Panc1 (cell line): ENCODE measurements at regions not wholly inside any gene's neighbourhood (a gene's known extent, or its start where the extent isn't known, plus 50 kb on each side); places are given as distances from the start of the nearest gene placed in this dataset.

Source experiments
- ATAC-seq: fragments of 200-7000 bp; cut with Tn5 transposase; 2 replicates; pipeline ENCODE4 v1.9.1; 2020; ENCODE audit warnings: mild to moderate bottlenecking, moderate library complexity
- BruUV-seq: library from RNA; stranded (reverse); fragments of 400-500 nt; replicated peaks from 2 replicates; lab custom pipeline; 2021; lab: Mats Ljungman, UMichigan
- CTCF ChIA-PET: fragments of 300-600 bp; sonication (Branson Sonifier 250); formaldehyde crosslinking; loops from one replicate; lab custom pipeline; 2022; ENCODE audit warnings: antibody characterized with exemption; lab: Charles Lee
- POLR2A ChIA-PET: fragments of 300-600 bp; sonication (Branson Sonifier 250); formaldehyde crosslinking; loops from one replicate; lab custom pipeline; 2022; ENCODE audit warnings: antibody characterized with exemption; lab: Charles Lee
- DNase-seq: peaks from one replicate; pipeline ENCODE4 v3.0.0-alpha.2; 2010; ENCODE audit warnings: low read depth, low spot score
- H3K27ac ChIP-seq: 2 replicates; pipeline ENCODE4 v1.5.1; 2011; ENCODE audit warnings: mild to moderate bottlenecking, low read length, inconsistent platforms
- H3K27me3 ChIP-seq: fragments of 200-500 bp; sonication (Bioruptor generic); 2 replicates; pipeline ENCODE4 v1.6.0; 2014; ENCODE audit warnings: low read length, inconsistent platforms; ENCODE audit not compliant: control insufficient read depth, insufficient read depth
- H3K36me3 ChIP-seq: fragments of 200-500 bp; sonication (Bioruptor generic); 2 replicates; pipeline ENCODE4 v1.5.1; 2014; ENCODE audit warnings: inconsistent platforms, mild to moderate bottlenecking, low read length, moderate library complexity; ENCODE audit not compliant: control insufficient read depth, insufficient read depth
- H3K4me1 ChIP-seq: 2 replicates; pipeline ENCODE4 v1.5.1; 2011; ENCODE audit warnings: inconsistent platforms, mild to moderate bottlenecking, low read length, moderate library complexity; ENCODE audit not compliant: control insufficient read depth, insufficient read depth
- H3K4me3 ChIP-seq, 2 experiments: 2 replicates each; pipeline ENCODE4 v1.5.1; 2011 to 2012; ENCODE audit warnings: low read depth in 2 of 2, low read length in 2 of 2, mild to moderate bottlenecking in 2 of 2, inconsistent platforms in 1 of 2, moderate library complexity in 1 of 2
- H3K9me3 ChIP-seq: fragments of 200-500 bp; sonication (Bioruptor generic); 2 replicates; pipeline ENCODE4 v1.5.1; 2014; ENCODE audit warnings: low read depth, mild to moderate bottlenecking, inconsistent platforms, low read length, moderate library complexity; ENCODE audit not compliant: control insufficient read depth, insufficient read depth
- CTCF ChIP-seq: fragments of 450-650 bp; IDR thresholded peaks from 2 replicates; pipeline ENCODE4 v1.5.1; 2017; ENCODE audit warnings: mild to moderate bottlenecking
- POLR2AphosphoS5 ChIP-seq: IDR thresholded peaks from 2 replicates; pipeline ENCODE4 v1.6.1; 2012; ENCODE audit warnings: mild to moderate bottlenecking, low read depth, low read length, moderate library complexity
- REST ChIP-seq, 2 experiments: IDR thresholded peaks; 2 replicates each; pipeline ENCODE4 v1.6.1; 2011 to 2012; ENCODE audit warnings: low read depth in 2 of 2, control low read depth in 1 of 2, low read length in 1 of 2, mild to moderate bottlenecking in 1 of 2, moderate library complexity in 1 of 2; ENCODE audit not compliant: insufficient read depth in 1 of 2
- SIN3A ChIP-seq: IDR thresholded peaks from 2 replicates; pipeline ENCODE4 v1.6.1; 2012; ENCODE audit warnings: low read depth, mild to moderate bottlenecking, low read length, moderate library complexity, borderline replicate concordance; ENCODE audit not compliant: insufficient read depth
- TCF7L2 ChIP-seq: IDR thresholded peaks from 2 replicates; pipeline ENCODE4 v1.6.1; 2011; ENCODE audit warnings: mild to moderate bottlenecking, low read depth, low read length, inconsistent platforms
- in situ Hi-C: cut with HindIII; loops from 2 replicates; pipeline ENCODE4 v1.10.0; 2016; ENCODE audit warnings: low sequenced_read_pairs, low pct_unique_long_range_greater_than_20kb
- intact Hi-C: fragments of 100-400 bp; cut with micrococcal nuclease; formaldehyde crosslinking; loops from one replicate; pipeline ENCODE4 v1.10.0; 2022; ENCODE audit not compliant: unreplicated experiment

- Histone ChIP-seq H3K4me1 (no peaks in the 10 kb centered on the region), H3K36me3 (no peaks in the 10 kb centered on the region), H3K27ac (no peak overlapping the region), H3K9me3 (no peaks in the 10 kb centered on the region), H3K4me3 (no peak overlapping the region), H3K27me3 (no peaks in the 10 kb centered on the region)
- no peak for TF ChIP-seq SIN3A
- TF ChIP-seq REST (IDR thresholded peaks at IDR 0.05; ENCODE audit: insufficient read depth in 1 of 2, low read depth in 2 of 2, low read length in 1 of 2) = no peak
- TF ChIP-seq POLR2AphosphoS5 = no peak
- no peak for TF ChIP-seq CTCF
- no peak for TF ChIP-seq TCF7L2
- DNase-seq (no peak), ATAC-seq (no peak)
- no TSS peak for BruUV-seq
- POLR2A ChIA-PET = no interaction called here
- in situ Hi-C loops = no loop called here
- intact Hi-C loops = no loop called here
- CTCF ChIA-PET = no interaction called here
Observed at GRCh38 chr1:239056940-239057339, 329.4 kb upstream of the CHRM3 start.

GRCh38 chr1:239053279-239053678, 333.1 kb upstream of the CHRM3 start:
- no peaks in the 10 kb centered on the region for H3K27me3 ChIP-seq
- no peak overlapping the region for H3K4me3 ChIP-seq
- no TSS peak for BruUV-seq
- H3K9me3 ChIP-seq = no peaks in the 10 kb centered on the region
- no peaks in the 10 kb centered on the region for H3K4me1 ChIP-seq
- CTCF ChIA-PET = no interaction called here
- intact Hi-C loops = no loop called here
- POLR2A ChIA-PET = no interaction called here
- no peaks in the 10 kb centered on the region for H3K36me3 ChIP-seq
- H3K27ac ChIP-seq = no peak overlapping the region
- ATAC-seq (no peak), DNase-seq (no peak)
- TF ChIP-seq POLR2AphosphoS5 = no peak
- no peak for TF ChIP-seq CTCF
- no peak for TF ChIP-seq REST (IDR thresholded peaks at IDR 0.05; ENCODE audit: insufficient read depth in 1 of 2, low read depth in 2 of 2, low read length in 1 of 2)
- TF ChIP-seq TCF7L2 = no peak
- no peak for TF ChIP-seq SIN3A
- in situ Hi-C loops = no loop called here
